ENCODE measurements at regions not wholly inside any gene's neighbourhood (a gene's known extent, or its start where the extent isn't known, plus 50 kb on each side); places are given as distances from the start of the nearest gene placed in this dataset.

DNA sequence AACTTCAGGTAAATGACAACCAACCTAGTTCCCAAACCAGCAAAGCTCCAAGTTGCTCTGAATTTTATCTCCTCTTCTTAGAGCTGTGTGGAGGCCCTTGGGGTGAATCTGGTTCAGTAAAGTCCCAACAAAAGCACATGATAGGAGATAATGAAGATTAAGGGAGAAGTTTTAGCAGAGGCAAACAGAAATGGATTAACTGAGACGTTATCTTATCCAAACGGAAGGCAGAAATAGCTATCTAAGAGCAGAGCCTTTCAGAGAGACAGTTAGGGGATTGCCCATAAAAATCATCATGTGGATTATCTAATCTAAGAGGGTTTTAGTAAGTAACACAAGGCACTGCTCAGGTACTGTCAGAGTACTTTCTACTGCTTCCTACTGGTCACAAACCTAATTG lies 183.9 kb upstream of the ZNF618 start:
- intact Hi-C loops (cut with DNase I): no loop called here
- peak; percentile 46 for DNase-seq (ENCODE audit: low spot score)

DNA sequence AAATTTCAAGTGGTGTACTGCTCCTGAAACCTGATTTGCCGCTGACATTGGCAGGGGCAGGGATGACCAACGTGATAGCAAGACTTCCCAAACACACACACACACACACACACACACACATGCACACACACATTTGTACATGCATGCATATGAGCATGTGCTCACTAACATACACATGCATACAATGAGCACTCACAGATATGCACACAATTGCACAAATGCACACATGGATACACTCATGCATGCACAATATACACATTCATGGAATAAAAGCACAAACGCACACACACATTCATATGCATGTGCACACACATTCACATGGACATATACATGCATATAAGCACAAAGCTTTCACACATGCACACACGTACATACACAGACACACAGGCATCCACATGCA lies 181.2 kb upstream of the ZNF618 start:
- intact Hi-C loops (cut with DNase I): no loop called here
- no peak for DNase-seq (ENCODE audit: low spot score)

DNA sequence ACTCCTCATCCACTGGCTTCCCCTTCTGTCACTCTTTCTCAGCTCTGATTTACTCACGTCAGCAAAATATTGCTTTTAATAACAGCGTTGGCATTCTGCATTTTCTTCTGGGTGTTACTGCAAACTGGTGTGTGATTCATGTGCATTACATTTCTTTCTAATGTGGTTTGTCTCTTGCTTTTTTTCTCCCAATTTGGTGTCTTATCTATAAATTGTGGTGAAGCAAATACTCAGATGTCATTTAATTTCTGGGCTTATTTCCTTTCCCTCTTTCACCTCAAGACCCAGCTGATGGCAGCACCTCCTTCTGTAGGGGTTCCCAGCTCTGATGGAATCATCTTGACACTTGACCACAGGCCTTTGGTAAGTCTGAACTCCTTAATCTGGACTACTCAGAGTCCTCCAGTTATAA lies 180.7 kb upstream of the ZNF618 start:
- intact Hi-C loops (cut with DNase I): no loop called here
- DNase-seq (ENCODE audit: low spot score): no peak

DNA sequence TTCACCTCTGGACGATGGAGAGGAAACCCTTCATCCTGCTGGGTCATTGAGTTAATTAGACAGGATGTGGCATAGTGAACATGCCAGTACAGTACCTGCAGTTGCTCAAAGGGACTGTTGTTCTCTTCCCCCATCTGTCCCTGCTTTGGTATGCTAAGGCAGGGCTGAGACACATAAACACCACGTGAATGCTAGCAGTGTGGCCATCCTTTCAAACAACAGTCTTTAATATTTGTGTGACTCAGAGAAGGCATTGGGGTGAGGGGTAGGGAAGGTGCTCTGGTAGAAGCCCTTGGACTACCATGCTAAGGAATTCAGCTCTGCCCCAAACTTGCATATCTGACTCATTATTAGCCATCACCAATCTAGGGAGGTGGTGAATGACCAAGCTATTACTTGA lies 180.2 kb upstream of the ZNF618 start:
- DNase-seq (ENCODE audit: low spot score): no peak
- intact Hi-C loops (cut with DNase I): no loop called here

DNA sequence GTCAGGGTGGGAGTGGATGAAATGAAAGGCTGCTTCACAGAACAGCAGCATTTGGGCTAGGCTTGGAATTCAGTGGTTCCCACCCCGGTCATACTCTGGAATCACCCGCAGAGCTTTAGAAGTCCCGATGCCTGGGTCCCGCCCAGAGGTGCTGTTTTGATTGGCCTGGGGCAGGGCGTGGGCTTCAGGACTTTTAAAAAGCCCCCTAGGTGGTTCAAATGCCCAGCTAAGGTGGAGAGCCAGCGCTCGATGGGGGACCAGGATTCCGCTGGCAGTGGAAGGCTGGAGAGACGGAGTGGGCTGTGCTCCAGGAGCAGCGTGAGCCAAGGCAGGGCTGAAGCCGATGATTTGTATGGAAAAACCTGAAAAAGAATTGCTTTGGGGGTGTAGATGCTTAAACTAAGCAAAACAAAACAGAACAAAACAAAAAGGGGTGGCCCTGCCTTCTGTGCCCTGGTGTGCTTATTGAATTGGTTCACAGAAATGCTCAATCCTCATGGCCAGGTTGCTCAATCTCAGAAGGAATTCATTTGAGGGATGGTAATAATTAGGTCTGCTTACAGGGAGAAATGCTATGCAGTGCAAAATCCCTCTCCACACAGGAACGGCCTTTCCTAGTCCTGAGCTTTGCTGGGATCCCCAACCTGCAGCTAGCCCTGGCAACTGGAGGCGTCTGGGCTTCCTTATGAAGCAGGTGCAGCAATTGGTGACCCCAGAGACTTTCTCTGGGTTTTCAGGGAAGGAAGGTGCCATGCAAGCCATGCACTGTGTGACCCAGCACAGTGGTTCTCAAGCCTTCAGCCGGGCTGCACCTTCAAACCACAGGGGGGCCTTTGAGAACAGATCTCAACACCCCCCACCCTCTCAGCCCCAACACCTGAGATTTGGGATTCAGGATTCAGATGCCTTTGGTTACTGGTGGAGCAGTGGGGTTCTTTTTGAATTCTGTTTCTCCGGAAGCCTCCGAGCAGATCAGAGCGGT lies 174.0 kb upstream of the ZNF618 start:
- DNase-seq (ENCODE audit: low spot score): peak; percentile 53

DNA sequence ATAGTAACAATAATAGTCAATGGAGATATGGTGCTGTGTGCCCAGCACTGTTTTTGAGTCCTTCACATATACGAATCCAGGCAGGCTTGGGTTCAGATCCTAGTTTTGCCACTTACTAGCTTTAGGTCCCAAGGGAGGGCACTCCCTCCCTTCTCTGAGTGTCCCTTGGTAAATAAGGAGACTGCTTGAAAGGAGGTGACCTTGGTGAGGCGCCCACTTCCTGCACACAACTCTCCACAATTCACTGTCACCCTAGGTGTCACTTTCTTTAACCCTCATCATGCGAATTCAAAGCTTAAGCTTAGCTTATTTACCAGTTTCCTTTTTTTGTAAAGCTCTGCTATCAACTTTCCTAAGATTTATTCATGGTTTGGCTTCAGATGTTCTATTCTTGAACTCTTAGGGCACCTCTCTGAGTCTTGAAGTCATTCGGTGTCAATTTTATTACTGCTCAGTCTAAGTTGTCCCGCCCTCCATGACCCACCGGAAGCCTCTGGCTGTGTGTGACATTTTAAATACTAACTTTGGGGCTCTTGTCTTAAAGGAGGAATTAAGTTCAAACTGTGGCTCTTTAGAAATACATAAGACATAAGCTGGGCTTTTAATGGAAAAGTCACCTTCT lies 170.7 kb upstream of the ZNF618 start:
- intact Hi-C loops (cut with DNase I): no loop called here
- DNase-seq (ENCODE audit: low spot score): no peak

More for the DNA sequence above, 174.0 kb upstream of the ZNF618 start:
- intact Hi-C loops (cut with DNase I): no loop called here

DNA sequence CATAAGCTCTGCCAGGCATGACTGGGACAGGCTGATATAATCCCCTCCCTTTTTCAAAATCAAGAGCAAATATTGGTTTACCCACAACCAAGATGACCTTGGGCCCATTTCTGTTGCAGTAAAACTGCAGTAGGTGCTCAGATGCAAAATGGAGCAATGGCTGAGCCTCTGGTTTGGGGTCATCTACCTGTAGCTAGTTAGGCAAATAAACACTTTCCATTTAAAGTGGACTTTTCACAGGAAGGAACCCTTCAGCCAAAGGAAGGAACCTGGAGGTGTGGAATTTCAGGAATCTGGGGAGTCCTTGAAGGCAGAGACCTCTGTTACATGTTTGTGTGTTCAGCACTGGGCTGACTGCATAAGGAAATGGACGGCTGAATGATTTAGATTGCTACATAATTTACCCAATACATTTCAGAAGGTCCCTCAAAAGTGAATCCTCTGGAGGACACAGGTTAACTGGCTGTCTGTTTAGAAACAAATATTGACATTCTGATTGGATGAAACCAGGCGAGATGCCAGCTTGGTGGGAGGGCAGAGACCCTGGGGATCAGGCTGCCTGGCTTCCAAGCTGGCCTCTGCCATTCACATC lies 170.1 kb upstream of the ZNF618 start:
- intact Hi-C loops (cut with DNase I): no loop called here

DNA sequence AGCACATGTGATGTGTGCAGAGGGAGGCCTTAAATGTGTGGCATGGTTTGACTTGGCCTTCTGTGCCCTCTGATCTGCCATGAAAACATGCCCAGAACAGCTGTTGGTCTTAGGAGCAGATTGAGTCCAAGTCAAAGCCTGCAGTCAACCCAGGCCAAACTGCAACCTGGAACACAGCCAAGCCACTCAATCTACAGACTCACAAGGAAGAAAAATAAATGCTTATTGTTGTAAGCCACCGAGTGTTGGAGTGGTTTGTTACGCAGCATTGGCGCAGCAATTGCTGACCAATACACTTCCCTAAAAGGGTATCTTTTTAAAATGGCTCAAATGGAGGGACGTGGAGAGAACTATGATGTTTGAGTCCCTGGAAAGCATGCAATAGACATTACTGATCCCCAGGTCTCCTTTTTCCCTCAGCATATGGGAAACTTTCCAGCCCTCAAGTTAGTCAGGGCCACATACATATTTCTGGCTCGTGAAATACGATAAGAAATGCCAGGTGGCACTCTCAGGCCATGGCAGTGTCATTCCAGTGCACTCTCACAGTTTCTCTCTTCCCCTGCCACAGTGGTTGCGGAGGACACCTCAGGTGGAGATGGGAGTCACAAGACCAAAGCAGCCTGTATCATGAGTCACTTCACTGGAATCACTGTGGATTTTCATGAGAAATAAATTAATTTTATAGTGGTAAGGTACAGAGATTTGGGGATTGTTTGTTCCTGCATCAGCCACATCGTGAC lies 168.0 kb upstream of the ZNF618 start:
- intact Hi-C loops (cut with DNase I): no loop called here
- DNase-seq (ENCODE audit: low spot score): no peak

More for the DNA sequence above, 170.1 kb upstream of the ZNF618 start:
- peak; percentile 24 for DNase-seq (ENCODE audit: low spot score)

DNA sequence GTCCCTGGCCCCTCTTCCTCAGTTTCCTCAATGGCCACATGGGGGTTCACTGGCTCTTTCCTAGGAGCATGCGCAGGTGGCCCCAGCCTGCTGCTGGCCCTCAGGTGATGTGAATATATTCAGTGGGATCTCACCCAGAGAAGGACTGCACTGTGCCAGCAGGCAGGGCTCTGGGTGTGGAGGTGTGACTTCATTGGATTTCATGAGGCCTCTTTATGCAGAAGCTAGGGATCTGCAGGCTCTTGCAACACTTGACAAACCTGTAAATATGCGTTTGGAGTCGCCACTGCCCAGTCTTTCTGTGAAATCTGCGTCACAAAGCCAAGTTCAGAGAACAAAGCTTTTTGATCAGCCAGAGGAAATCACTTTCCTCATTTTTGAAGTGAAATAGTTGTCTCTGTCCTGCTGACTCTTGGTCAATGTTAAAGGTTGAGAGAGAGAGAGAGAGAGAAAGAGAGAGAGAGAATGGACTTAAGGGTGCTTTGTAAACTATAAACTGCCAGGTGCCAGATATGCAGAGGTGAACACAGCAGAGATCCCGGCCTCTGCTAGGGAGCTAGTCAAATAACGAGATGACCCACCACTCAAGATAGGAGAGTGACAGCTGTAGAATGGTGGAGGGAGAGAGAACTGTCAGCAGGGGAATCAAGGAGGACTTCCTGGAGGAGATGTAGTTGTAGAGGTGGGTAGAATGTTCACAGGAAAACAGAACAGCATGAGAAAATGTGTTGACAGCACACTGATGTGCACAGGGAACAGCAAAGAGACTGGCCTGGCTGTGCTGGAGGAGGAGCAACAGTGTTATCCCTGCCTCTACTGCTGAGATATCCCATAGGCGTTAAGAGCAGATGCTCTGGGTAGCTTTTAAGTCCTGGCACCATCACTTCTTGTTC lies 167.0 kb upstream of the ZNF618 start:
- intact Hi-C loops (cut with DNase I): no loop called here
- no peak for DNase-seq (ENCODE audit: low spot score)

DNA sequence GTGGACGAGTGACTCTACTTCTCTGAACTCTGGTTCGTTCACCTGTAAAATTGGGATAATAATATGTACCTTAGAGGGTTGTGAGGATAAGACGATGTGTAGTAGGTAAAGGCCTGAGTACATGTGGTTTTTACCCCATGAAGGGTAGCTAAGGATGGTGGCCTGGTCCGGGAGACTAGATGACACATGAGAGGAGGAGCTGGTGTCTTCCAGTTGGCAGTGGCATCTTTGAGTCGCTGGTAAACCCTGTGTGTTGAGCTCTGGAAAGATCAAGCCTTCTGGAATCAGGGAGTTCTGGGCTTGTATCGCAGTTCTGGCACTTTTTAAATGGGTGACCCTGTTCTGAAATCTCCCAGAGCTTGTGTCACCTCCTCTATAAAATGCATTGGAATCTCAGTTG lies 166.4 kb upstream of the ZNF618 start:
- no peak for DNase-seq (ENCODE audit: low spot score)
- intact Hi-C loops (cut with DNase I): no loop called here

DNA sequence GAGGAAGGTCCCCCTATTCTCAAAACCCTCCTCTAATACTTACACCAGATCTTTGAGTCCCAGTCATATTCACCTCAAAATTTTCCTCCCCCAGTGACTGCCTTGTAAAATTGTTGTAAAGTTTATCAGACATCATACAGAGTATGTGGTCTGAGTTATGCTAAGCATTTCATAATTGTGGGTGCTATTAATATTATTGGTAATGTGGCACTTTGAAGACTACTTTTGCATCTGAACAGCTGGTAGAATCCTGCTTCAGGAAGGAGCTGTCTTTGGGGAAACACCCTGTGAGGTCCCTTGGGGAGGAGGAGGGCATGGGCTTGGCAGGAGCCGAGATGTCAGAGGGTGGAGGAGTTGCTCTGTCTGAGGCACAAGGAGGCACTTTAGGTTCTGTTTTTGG lies 164.9 kb upstream of the ZNF618 start:
- DNase-seq (ENCODE audit: low spot score): no peak
- intact Hi-C loops (cut with DNase I): no loop called here

DNA sequence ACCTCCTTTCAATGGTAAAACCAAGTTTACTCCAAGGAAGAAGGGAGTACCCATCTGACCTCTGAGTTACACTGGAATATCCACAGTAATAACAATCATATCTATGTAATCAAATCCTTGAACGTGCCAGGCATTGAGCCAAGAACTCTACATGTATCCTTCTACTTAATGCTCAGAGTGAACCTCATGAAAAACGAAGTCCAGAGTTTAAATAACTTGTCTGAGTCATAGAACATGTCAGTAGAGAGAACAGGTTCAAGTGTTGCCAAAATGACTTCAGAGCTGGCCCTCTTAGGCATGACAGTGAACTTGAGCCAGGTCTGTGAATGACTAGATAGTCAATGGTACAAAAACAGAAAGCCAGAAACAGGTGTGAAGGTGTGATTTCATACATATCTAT lies 164.1 kb upstream of the ZNF618 start:
- intact Hi-C loops (cut with DNase I): no loop called here
- no peak for DNase-seq (ENCODE audit: low spot score)

DNA sequence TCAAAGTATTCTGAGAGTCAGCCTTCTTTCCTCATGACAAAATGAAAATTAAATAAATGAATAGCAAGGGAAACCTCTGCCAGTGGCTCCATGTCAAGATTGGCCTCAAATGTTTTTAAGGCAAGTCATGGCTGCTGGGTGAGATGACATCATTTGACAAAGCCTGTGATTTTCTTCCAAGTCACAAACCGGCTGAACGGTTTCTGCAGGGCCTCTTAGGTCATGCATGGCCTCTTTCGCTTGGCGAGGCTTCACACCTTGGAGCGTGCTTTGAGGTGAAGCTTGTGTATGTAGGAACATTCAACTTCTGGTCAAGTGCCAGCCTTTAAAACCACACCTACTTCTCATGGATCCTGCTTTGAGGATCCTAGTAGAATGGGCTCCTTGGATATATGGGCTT lies 161.0 kb upstream of the ZNF618 start:
- intact Hi-C loops (cut with DNase I): no loop called here
- DNase-seq (ENCODE audit: low spot score): no peak

DNA sequence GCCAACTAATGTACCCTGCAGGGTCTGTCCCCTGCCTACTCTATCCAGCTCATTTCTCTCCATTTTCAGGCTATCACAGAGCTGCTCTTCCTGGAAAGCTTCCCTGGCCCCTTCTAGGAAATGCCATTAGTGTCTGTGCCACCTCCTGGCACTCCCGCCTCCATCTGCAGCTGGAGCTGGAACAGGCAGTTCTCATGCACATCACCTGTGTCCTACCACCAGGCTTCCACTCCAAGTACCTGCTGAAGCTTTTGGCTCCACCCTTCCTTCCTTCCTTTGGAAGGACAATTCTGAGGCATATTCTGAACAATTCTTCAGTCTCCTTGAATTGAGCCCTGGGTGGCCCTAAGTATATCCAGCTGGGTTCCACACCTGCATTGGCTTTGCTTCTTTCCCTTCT lies 156.2 kb upstream of the ZNF618 start:
- no peak for DNase-seq (ENCODE audit: low spot score)
- intact Hi-C loops (cut with DNase I): no loop called here

DNA sequence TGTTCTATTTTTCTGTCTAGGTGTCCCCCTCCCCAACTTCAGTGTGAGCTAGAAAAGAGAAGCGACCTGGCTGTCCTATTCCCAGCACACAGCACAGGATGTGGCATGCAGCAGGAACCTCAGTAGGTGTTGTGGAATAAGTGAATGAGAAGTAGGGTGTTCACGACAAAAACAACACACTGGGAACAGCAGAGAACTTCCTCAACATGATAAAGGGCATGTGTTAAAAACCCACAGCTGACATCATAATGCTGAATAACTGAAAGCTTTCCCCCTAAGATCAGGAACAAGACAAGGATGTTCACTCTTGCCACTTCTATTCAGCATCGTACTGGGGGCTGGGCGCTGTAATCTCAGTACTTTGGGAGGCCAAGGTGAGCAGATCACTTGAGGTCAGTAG lies 155.6 kb upstream of the ZNF618 start:
- intact Hi-C loops (cut with DNase I): no loop called here
- DNase-seq (ENCODE audit: low spot score): no peak

DNA sequence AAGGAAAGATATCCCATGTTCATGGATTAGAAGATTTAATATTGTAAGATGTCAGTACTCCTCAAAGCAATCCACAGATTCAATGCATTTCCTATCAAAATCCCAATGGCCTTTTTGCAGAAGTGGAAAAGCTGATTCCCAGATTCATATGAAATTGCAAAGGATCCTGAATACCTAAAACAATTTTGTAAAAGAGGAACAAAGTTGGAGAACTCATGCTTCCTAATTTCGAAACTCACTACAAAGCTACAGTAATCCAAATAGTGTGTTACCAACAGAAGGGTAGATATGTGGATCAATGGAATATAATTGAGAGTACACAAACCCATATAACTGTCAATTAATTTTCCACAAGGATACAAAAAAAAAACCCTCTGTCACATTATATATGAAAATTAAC lies 154.3 kb upstream of the ZNF618 start:
- intact Hi-C loops (cut with DNase I): no loop called here
- DNase-seq (ENCODE audit: low spot score): no peak

DNA sequence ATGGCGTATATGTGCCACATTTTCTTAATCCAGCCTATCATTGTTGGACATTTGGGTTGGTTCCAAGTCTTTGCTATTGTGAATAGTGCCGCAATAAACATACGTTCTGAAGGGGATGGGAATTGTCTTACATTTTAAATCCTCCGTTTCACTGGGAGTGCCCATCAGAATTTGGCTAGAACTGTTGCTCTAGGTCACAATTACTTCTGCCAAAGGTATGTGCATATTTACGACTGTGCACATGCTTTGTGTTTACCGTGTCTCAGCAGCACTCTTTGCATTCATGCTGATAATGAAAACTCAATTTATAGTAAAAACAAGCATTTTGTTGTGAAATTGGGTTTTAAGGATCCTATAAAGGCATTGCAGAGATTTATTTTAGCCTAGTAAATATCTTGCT lies 151.9 kb upstream of the ZNF618 start:
- DNase-seq (ENCODE audit: low spot score): no peak

DNA sequence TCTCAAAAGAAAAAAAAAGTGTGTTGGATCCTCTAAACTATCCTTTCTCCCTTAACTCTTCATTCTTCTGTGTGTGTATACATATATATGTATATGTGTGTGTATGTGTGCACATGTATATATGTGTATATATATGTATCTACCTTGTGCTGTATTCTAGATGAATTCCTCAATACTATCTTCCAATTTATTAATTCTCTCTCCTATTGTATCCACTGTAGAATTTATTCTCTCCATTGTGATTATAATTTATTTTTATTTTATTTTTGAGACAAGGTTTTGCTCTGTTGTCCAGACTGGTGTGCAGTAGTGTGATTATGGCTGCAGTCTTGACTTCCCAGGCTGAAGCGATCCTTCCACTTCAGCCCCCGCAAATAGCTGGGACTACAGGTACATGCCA lies 147.1 kb upstream of the ZNF618 start:
- intact Hi-C loops (cut with DNase I): no loop called here
- no peak for DNase-seq (ENCODE audit: low spot score)

More for the DNA sequence above, 151.9 kb upstream of the ZNF618 start:
- intact Hi-C loops (cut with DNase I): no loop called here

DNA sequence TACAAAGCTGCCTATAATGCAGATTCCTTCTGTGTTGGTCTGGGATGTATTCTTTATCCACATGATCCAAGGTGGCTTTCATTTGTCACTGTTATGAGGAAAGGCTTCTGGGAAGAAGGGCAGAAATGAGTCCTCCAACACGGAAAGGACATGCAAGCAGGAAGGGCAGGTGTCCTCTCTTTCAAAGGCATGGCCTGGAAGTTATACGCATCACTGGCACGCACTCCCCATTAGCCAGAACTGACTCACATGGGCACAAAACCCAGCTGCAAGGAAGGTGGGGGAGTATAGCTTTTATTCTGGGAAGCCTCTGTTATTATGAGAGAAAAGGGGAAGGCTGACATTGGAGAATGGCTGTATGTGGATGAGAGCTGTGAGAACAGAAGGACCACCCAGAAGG lies 141.3 kb upstream of the ZNF618 start:
- no peak for DNase-seq (ENCODE audit: low spot score)
- intact Hi-C loops (cut with DNase I): no loop called here

All from cardiac septum (tissue), 1 donor.